HepG2 (cell line): ENCODE measurements at regions not wholly inside any gene's neighbourhood (a gene's known extent, or its start where the extent isn't known, plus 50 kb on each side); places are given as distances from the start of the nearest gene placed in this dataset.

Experiments used
- ATAC-seq: fragments of 200-7000 bp; cut with Tn5 transposase; 3 replicates; pipeline ENCODE4 v1.9.1; 2020; ENCODE audit warnings: mild to moderate bottlenecking, moderate library complexity
- BruUV-seq: library from RNA; stranded (reverse); fragments of 400-500 nt; replicated peaks from 2 replicates; lab custom pipeline; 2021; lab: Mats Ljungman, UMichigan
- CTCF ChIA-PET: fragments of 300-600 bp; formaldehyde crosslinking; extraction: SDS; loops from one replicate; lab custom pipeline; 2021; ENCODE audit warnings: low total read pairs, inconsistent platforms, low intra/inter-chr PET ratio; lab: Yijun Ruan, JAX
- POLR2A ChIA-PET: fragments of 350-600 bp; sonication (Branson Sonifier 250); formaldehyde crosslinking; loops from one replicate; lab custom pipeline; 2020; ENCODE audit warnings: antibody characterized with exemption, inconsistent platforms; lab: Yijun Ruan, JAX
- DNase-seq: peaks from one replicate; pipeline ENCODE4 v3.0.0-alpha.2; 2015; ENCODE audit warnings: low spot score
- FAIRE-seq: peaks from 3 replicates; lab custom pipeline; 2011; peaks lifted over from hg19 to GRCh38; lab: Jason Lieb, UNC
- H2AFZ ChIP-seq: one replicate; pipeline ENCODE4 v1.6.1; 2011; ENCODE audit warnings: low read length, inconsistent platforms
- H3K27ac ChIP-seq: fragments of 300-600 bp; 3 replicates; pipeline ENCODE4 v1.8.0; 2011; ENCODE audit warnings: mixed run types, mild to moderate bottlenecking, mixed read lengths, low read length, inconsistent platforms; ENCODE audit not compliant: insufficient read depth; ENCODE audit errors: extremely low read length
- H3K27me3 ChIP-seq, 2 experiments: fragments of 200-600 bp in 1 of 2; 2 replicates in 1 of 2; 3 replicates in 1 of 2; pipeline versions ENCODE4 v1.6.0 to v1.8.0; 2011; ENCODE audit warnings: low read length in 2 of 2, mild to moderate bottlenecking in 2 of 2, moderate library complexity in 2 of 2, inconsistent platforms in 1 of 2; ENCODE audit not compliant: insufficient read depth in 2 of 2, control insufficient read depth in 1 of 2
- H3K36me3 ChIP-seq, 2 experiments: fragments of 200-600 bp in 1 of 2; replicated peaks in 1 of 2; 2 replicates in 1 of 2; 3 replicates in 1 of 2; pipeline versions ENCODE4 v1.5.1 to v1.8.0; 2011; ENCODE audit warnings: low read length in 2 of 2, inconsistent platforms in 1 of 2; ENCODE audit not compliant: insufficient read depth in 2 of 2, control insufficient read depth in 1 of 2
- H3K4me1 ChIP-seq: 2 replicates; pipeline ENCODE4 v1.5.1; 2012; ENCODE audit warnings: low read length, inconsistent platforms; ENCODE audit not compliant: insufficient read depth
- H3K4me2 ChIP-seq: 2 replicates; pipeline ENCODE4 v1.6.0; 2011; ENCODE audit warnings: low read depth, low read length, inconsistent platforms
- H3K4me3 ChIP-seq, 3 experiments: fragments of 200-600 bp in 1 of 3; sonication (generic), shearing (Covaris generic) in 1 of 3; replicated peaks in 1 of 3; 2 replicates each; pipeline ENCODE4 v1.5.1; 2011 to 2016; ENCODE audit warnings: low read length in 3 of 3, inconsistent platforms in 2 of 3, low read depth in 2 of 3, mild to moderate bottlenecking in 2 of 3, control low read depth in 1 of 3, mixed read lengths in 1 of 3; ENCODE audit not compliant: insufficient read depth in 1 of 3
- H3K79me2 ChIP-seq: one replicate; pipeline ENCODE4 v1.6.1; 2011; ENCODE audit warnings: low read length, inconsistent platforms; ENCODE audit not compliant: insufficient read depth
- H3K9ac ChIP-seq: 2 replicates; pipeline ENCODE4 v1.6.0; 2011; ENCODE audit warnings: mild to moderate bottlenecking, low read depth, low read length, inconsistent platforms; ENCODE audit not compliant: insufficient read depth
- H3K9me3 ChIP-seq: 2 replicates; pipeline ENCODE4 v1.5.1; 2012; ENCODE audit warnings: mild to moderate bottlenecking, low read length
- H4K20me1 ChIP-seq: 2 replicates; pipeline ENCODE4 v1.6.0; 2011; ENCODE audit warnings: inconsistent platforms, mild to moderate bottlenecking, low read length, moderate library complexity; ENCODE audit not compliant: insufficient read depth
- AHR ChIP-seq: IDR thresholded peaks from 2 replicates; pipeline ENCODE4 v1.6.1; 2018; ENCODE audit warnings: missing genetic modification reagents, missing compliant biosample characterization
- CCAR2 ChIP-seq: fragments of 200-400 bp; formaldehyde crosslinking; optimal IDR thresholded peaks from 2 replicates; pipeline ENCODE3; 2018; ENCODE audit warnings: low read depth, mild to moderate bottlenecking, low read length, moderate library complexity
- FOXO4 ChIP-seq: sonication (generic); formaldehyde crosslinking; conservative IDR thresholded peaks from 2 replicates; pipeline ENCODE4 v1.8.1; 2023; ENCODE audit warnings: missing genetic modification reagents
- GMEB2 ChIP-seq: IDR thresholded peaks from 2 replicates; pipeline ENCODE4 v1.6.1; 2016; ENCODE audit warnings: missing biosample characterization, missing genetic modification reagents, low read depth
- PCBP2 ChIP-seq: fragments of 200-400 bp; formaldehyde crosslinking; optimal IDR thresholded peaks from 2 replicates; pipeline ENCODE3; 2018; ENCODE audit warnings: low read length, low read depth; ENCODE audit not compliant: poor library complexity, severe bottlenecking
- ZFYVE20 ChIP-seq: sonication (generic); formaldehyde crosslinking; IDR thresholded peaks from 2 replicates; pipeline ENCODE4 v1.8.0; 2023; ENCODE audit warnings: low read depth, mild to moderate bottlenecking, moderate library complexity, missing genetic modification reagents, borderline replicate concordance
- ZNF205 ChIP-seq: IDR thresholded peaks from 2 replicates; pipeline ENCODE4 v1.6.1; 2018; ENCODE audit warnings: missing biosample characterization, missing genetic modification reagents
- ZNF260 ChIP-seq: sonication (generic); formaldehyde crosslinking; IDR thresholded peaks from 2 replicates; pipeline ENCODE4 v1.4.0; 2020; ENCODE audit warnings: missing genetic modification reagents, low read depth, mild to moderate bottlenecking, borderline replicate concordance
- WGBS: methylation state at CpG from one replicate; pipeline ENCODE4 v1.1.6; 2017; ENCODE audit warnings: low lambda C conversion rate; 5-methylcytosine and 5-hydroxymethylcytosine counted together
- in situ Hi-C: cut with HindIII; loops from 2 replicates; pipeline ENCODE4 v1.10.0; 2017; ENCODE audit warnings: low pct_unique_long_range_greater_than_20kb; ENCODE audit not compliant: extremely low pct_ligation_motif_present
- intact Hi-C: fragments of 100-400 bp; cut with micrococcal nuclease; formaldehyde crosslinking; loops from one replicate; pipeline ENCODE4 v1.10.0; 2022; ENCODE audit not compliant: unreplicated experiment

GRCh38 chr1:60431593-60431992 is 358.0 kb upstream of the C1orf87 start:
- ATAC-seq (no peak), FAIRE-seq (no peak)
- Histone ChIP-seq H3K36me3 (no peaks in the 10 kb centered on the region), H2AFZ (no peak overlapping the region)
- intact Hi-C loops = no loop called here
- TF ChIP-seq ZNF205 (CRISPR knock-in tag) (no peak), GMEB2 (CRISPR knock-in tag) (no peak), ZFYVE20 (CRISPR knock-in tag) (no peak), ZNF260 (CRISPR knock-in tag) (no peak), PCBP2 (no peak), FOXO4 (CRISPR knock-in tag) (no peak), AHR (no peak), CCAR2 (no peak)
- TF ChIP-seq, all 625 proteins: peak for 0
- no peak for DNase-seq
- no TSS peak for BruUV-seq
- Histone ChIP-seq H3K79me2 (no peaks in the 10 kb centered on the region), H3K9ac (no peak overlapping the region), H3K4me2 (no peak overlapping the region), H4K20me1 (no peaks in the 10 kb centered on the region), H3K9me3 (peaks cover 29% of the 10 kb centered on the region), H3K4me3 (no peak overlapping the region), H3K4me1 (no peaks in the 10 kb centered on the region), H3K27ac (no peak overlapping the region), H3K27me3 (no peaks in the 10 kb centered on the region)
- ChIA-PET POLR2A (no interaction called here), CTCF (no interaction called here)
- in situ Hi-C loops = no loop called here
- WGBS = 4% methylated on average over 2 of the region's 2 CpGs
